SK-N-SH (cell line): ENCODE measurements at regions not wholly inside any gene's neighbourhood (a gene's known extent, or its start where the extent isn't known, plus 50 kb on each side); places are given as distances from the start of the nearest gene placed in this dataset.

Experiments
- CTCF ChIA-PET: fragments of 300-600, 350-600 bp; formaldehyde crosslinking; extraction: SDS; loops from one replicate; lab custom pipeline; 2021; lab: Yijun Ruan, JAX
- POLR2A ChIA-PET: fragments of 350-600 bp; sonication (Branson Sonifier 250); formaldehyde crosslinking; extraction: SDS; loops from one replicate; lab custom pipeline; 2020; ENCODE audit warnings: antibody characterized with exemption, inconsistent platforms; lab: Yijun Ruan, JAX
- DNase-seq: peaks from one replicate; pipeline ENCODE4 v3.0.0; 2012
- H2AFZ ChIP-seq: fragments of 200-600 bp; sonication (generic); 2 replicates; pipeline ENCODE4 v1.8.1; 2016; ENCODE audit warnings: antibody characterized with exemption, mild to moderate bottlenecking, low read depth
- H3F3A ChIP-seq: fragments of 200-600 bp; sonication (generic); replicated peaks from 2 replicates; pipeline ENCODE3; 2016; ENCODE audit warnings: antibody characterized with exemption, mild to moderate bottlenecking; ENCODE audit not compliant: insufficient read depth
- H3K27ac ChIP-seq, 2 experiments: fragments of 200-500 bp in 1 of 2; fragments of 200-600 bp in 1 of 2; sonication (Bioruptor generic) in 1 of 2; sonication (generic), shearing (Covaris generic) in 1 of 2; 2 replicates each; pipeline versions ENCODE4 v1.5.1 to v1.6.1; 2014 to 2016; ENCODE audit warnings: low read depth in 2 of 2, inconsistent platforms in 1 of 2, low read length in 1 of 2, mild to moderate bottlenecking in 1 of 2, mixed read lengths in 1 of 2
- H3K27me3 ChIP-seq: fragments of 200-600 bp; sonication (generic), shearing (Covaris generic); 2 replicates; pipeline ENCODE4 v1.6.1; 2016; ENCODE audit warnings: mixed run types; ENCODE audit not compliant: insufficient read depth
- H3K36me3 ChIP-seq, 2 experiments: fragments of 200-500 bp in 1 of 2; fragments of 200-600 bp in 1 of 2; sonication (Bioruptor generic) in 1 of 2; sonication (generic) in 1 of 2; replicated peaks in 1 of 2; 2 replicates each; pipeline versions ENCODE3 to v1.5.1; 2014 to 2016; ENCODE audit warnings: low read length in 1 of 2, mild to moderate bottlenecking in 1 of 2; ENCODE audit not compliant: insufficient read depth in 2 of 2, control insufficient read depth in 1 of 2
- H3K4me1 ChIP-seq, 2 experiments: fragments of 200-500 bp in 1 of 2; fragments of 200-600 bp in 1 of 2; sonication (Bioruptor generic) in 1 of 2; sonication (generic), shearing (Covaris generic) in 1 of 2; 2 replicates each; pipeline versions ENCODE4 v1.5.1 to v1.6.1; 2014 to 2016; ENCODE audit warnings: low read depth in 1 of 2, low read length in 1 of 2, mixed run types in 1 of 2; ENCODE audit not compliant: insufficient read depth in 2 of 2, control insufficient read depth in 1 of 2
- H3K4me2 ChIP-seq: fragments of 200-600 bp; sonication (generic), shearing (Covaris generic); 2 replicates; pipeline ENCODE4 v1.6.1; 2017; ENCODE audit warnings: mixed run types
- H3K4me3 ChIP-seq, 2 experiments: fragments of 200-500 bp in 1 of 2; fragments of 200-600 bp in 1 of 2; sonication (Bioruptor generic) in 1 of 2; sonication (generic), shearing (Covaris generic) in 1 of 2; 2 replicates each; pipeline versions ENCODE4 v1.5.1 to v1.8.1; 2014 to 2016; ENCODE audit warnings: low read depth in 2 of 2, inconsistent platforms in 1 of 2, low read length in 1 of 2, mild to moderate bottlenecking in 1 of 2, mixed read lengths in 1 of 2, moderate library complexity in 1 of 2
- H3K79me2 ChIP-seq: fragments of 200-600 bp; sonication (generic); 2 replicates; pipeline ENCODE4 v1.8.1; 2017; ENCODE audit warnings: mild to moderate bottlenecking; ENCODE audit not compliant: insufficient read depth
- H3K9ac ChIP-seq: fragments of 200-600 bp; sonication (generic); 2 replicates; pipeline ENCODE4 v1.6.1; 2017; ENCODE audit warnings: mixed run types
- H3K9me2 ChIP-seq: fragments of 200-600 bp; sonication (generic); 2 replicates; pipeline ENCODE4 v1.6.1; 2017; ENCODE audit warnings: mixed run types
- H3K9me3 ChIP-seq: fragments of 200-600 bp; sonication (generic); 2 replicates; pipeline ENCODE4 v1.6.1; 2017; ENCODE audit warnings: mixed run types, mild to moderate bottlenecking, moderate library complexity
- H4K20me1 ChIP-seq: fragments of 200-600 bp; sonication (generic); 2 replicates; pipeline ENCODE4 v1.6.1; 2017; ENCODE audit warnings: mild to moderate bottlenecking, mixed run types; ENCODE audit not compliant: insufficient read depth
- EZH2phosphoT487 ChIP-seq: fragments of 200-600 bp; sonication (generic); IDR thresholded peaks from 2 replicates; pipeline ENCODE4 v1.6.1; 2017; ENCODE audit warnings: low read depth, mixed run types, mild to moderate bottlenecking, antibody characterized with exemption, moderate library complexity, borderline replicate concordance
- FOXM1 ChIP-seq: IDR thresholded peaks from 2 replicates; pipeline ENCODE4 v1.4.0; 2012; ENCODE audit warnings: low read depth, mild to moderate bottlenecking
- GABPA ChIP-seq: IDR thresholded peaks from 2 replicates; pipeline ENCODE4 v1.4.0; 2012; ENCODE audit warnings: low read depth, mild to moderate bottlenecking
- GATA2 ChIP-seq: sonication (generic); formaldehyde crosslinking; IDR thresholded peaks from 2 replicates; pipeline ENCODE4 v1.5.0; 2020; ENCODE audit warnings: mild to moderate bottlenecking, missing genetic modification reagents
- JUND ChIP-seq: IDR thresholded peaks from 2 replicates; pipeline ENCODE4 v1.4.0; 2012
- MEF2A ChIP-seq: IDR thresholded peaks from 2 replicates; pipeline ENCODE4 v1.4.0; 2012; ENCODE audit warnings: low read depth, borderline replicate concordance
- NFIC ChIP-seq: IDR thresholded peaks from 2 replicates; pipeline ENCODE4 v1.4.0; 2012; ENCODE audit warnings: borderline replicate concordance
- NRF1 ChIP-seq: IDR thresholded peaks from 2 replicates; pipeline ENCODE4 v1.6.1; 2012; ENCODE audit warnings: low read depth, mild to moderate bottlenecking, low read length
- POLR2AphosphoS5 ChIP-seq: IDR thresholded peaks from 2 replicates; pipeline ENCODE4 v1.6.1; 2012; ENCODE audit warnings: low read depth, low read length
- RAD21 ChIP-seq: IDR thresholded peaks from 2 replicates; pipeline ENCODE4 v1.6.1; 2012; ENCODE audit warnings: mild to moderate bottlenecking, low read length
- RCOR1 ChIP-seq: fragments of 150-350 bp; IDR thresholded peaks from 2 replicates; pipeline ENCODE4 v1.6.1; 2017; ENCODE audit warnings: antibody characterized with exemption, low read length
- RXRA ChIP-seq: IDR thresholded peaks from 2 replicates; pipeline ENCODE4 v1.4.0; 2012; ENCODE audit warnings: low read depth, mild to moderate bottlenecking, borderline replicate concordance
- SIN3A ChIP-seq: IDR thresholded peaks from 2 replicates; pipeline ENCODE4 v1.6.1; 2012; ENCODE audit warnings: low read depth, mild to moderate bottlenecking, low read length, moderate library complexity, borderline replicate concordance
- TCF12 ChIP-seq: IDR thresholded peaks from 2 replicates; pipeline ENCODE4 v1.4.0; 2012
- WGBS: methylation state at CpG from one replicate; pipeline ENCODE4 v1.1.6; 2017; ENCODE audit warnings: low lambda C conversion rate; 5-methylcytosine and 5-hydroxymethylcytosine counted together
- TF ChIP-seq, protein P1 (sequence below): IDR thresholded peaks from 2 replicates; pipeline ENCODE4 v1.4.0; 2012; ENCODE audit warnings: low read depth, borderline replicate concordance
- TF ChIP-seq, protein P2 (sequence below): fragments of 150-350 bp; IDR thresholded peaks from 2 replicates; pipeline ENCODE4 v1.6.1; 2017; ENCODE audit warnings: antibody characterized with exemption, low read length, low read depth, borderline replicate concordance
- TF ChIP-seq, protein P3 (sequence below): IDR thresholded peaks from 2 replicates; pipeline ENCODE4 v1.4.0; 2012; ENCODE audit warnings: low read depth
- TF ChIP-seq, protein P4 (sequence below): IDR thresholded peaks from 2 replicates; pipeline ENCODE4 v1.6.1; 2012; ENCODE audit warnings: mild to moderate bottlenecking, low read depth, low read length, moderate library complexity
- TF ChIP-seq, protein P5 (sequence below): fragments of 200-600 bp; sonication (generic); IDR thresholded peaks from 2 replicates; pipeline ENCODE4 v1.6.1; 2017; ENCODE audit warnings: antibody characterized with exemption, mild to moderate bottlenecking, moderate library complexity

DNA sequence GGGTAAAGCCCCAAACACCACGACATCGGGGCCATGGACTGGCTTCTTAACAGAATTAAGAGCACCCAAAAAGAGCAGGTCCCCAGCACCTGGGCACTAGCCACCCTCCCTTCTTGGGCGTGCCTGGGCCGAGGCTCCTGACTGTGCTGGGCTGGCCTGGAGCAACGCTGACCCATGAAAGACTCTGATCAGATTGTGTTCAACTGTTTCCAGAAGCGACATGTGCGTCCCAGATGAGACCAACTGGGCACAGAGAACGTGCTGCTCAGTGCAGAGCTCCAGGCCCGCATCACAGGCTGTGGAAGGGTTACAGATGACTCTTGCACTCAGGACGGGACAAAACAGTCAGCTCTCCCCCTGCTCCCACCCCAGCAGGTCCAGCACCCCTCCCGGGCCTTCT lies 100.7 kb downstream of the KCNJ12 start:
- 23% methylated on average over 8 of the region's 11 CpGs for WGBS
- TF ChIP-seq NRF1 (no peak), POLR2AphosphoS5 (no peak), TCF12 (no peak), RAD21 (no peak), SIN3A (no peak), NFIC (no peak), MEF2A (no peak), JUND (no peak), FOXM1 (no peak), RXRA (no peak)
- TF ChIP-seq, protein P1, sequence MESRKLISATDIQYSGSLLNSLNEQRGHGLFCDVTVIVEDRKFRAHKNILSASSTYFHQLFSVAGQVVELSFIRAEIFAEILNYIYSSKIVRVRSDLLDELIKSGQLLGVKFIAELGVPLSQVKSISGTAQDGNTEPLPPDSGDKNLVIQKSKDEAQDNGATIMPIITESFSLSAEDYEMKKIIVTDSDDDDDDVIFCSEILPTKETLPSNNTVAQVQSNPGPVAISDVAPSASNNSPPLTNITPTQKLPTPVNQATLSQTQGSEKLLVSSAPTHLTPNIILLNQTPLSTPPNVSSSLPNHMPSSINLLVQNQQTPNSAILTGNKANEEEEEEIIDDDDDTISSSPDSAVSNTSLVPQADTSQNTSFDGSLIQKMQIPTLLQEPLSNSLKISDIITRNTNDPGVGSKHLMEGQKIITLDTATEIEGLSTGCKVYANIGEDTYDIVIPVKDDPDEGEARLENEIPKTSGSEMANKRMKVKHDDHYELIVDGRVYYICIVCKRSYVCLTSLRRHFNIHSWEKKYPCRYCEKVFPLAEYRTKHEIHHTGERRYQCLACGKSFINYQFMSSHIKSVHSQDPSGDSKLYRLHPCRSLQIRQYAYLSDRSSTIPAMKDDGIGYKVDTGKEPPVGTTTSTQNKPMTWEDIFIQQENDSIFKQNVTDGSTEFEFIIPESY, result no peak
- TF ChIP-seq, protein P2, sequence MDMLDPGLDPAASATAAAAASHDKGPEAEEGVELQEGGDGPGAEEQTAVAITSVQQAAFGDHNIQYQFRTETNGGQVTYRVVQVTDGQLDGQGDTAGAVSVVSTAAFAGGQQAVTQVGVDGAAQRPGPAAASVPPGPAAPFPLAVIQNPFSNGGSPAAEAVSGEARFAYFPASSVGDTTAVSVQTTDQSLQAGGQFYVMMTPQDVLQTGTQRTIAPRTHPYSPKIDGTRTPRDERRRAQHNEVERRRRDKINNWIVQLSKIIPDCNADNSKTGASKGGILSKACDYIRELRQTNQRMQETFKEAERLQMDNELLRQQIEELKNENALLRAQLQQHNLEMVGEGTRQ, result no peak
- TF ChIP-seq, all 33 proteins: peak for 0
- H3K9me2 ChIP-seq, result no peaks in the 10 kb centered on the region
- no peaks in the 10 kb centered on the region for H3F3A ChIP-seq
- H3K36me3 ChIP-seq, result no peaks in the 10 kb centered on the region
- CTCF ChIA-PET, result interaction anchor here (1.4 to 3.1 kb wide), 3 partner anchors 20 to 35 kb away, joined by 3 to 19 read pairs (median 6); no protein-coding TSS in a partner anchor
- H3K4me1 ChIP-seq, result peaks cover 0 to 12% of the 10 kb centered on the region in 2 experiments; a peak in 1 of 4 replicates
- H3K27ac ChIP-seq, result no peak overlapping the region
- peak; percentile 47 for DNase-seq
- H3K9ac ChIP-seq, result no peak overlapping the region
- POLR2A ChIA-PET, result no interaction called here
- H2AFZ ChIP-seq, result no peak overlapping the region
- H3K4me2 ChIP-seq, result no peak overlapping the region
- H3K27me3 ChIP-seq, result peaks cover 12% of the 10 kb centered on the region
- no peaks in the 10 kb centered on the region for H3K9me3 ChIP-seq
- no peak overlapping the region for H3K4me3 ChIP-seq
- H4K20me1 ChIP-seq, result no peaks in the 10 kb centered on the region
- no peaks in the 10 kb centered on the region for H3K79me2 ChIP-seq

DNA sequence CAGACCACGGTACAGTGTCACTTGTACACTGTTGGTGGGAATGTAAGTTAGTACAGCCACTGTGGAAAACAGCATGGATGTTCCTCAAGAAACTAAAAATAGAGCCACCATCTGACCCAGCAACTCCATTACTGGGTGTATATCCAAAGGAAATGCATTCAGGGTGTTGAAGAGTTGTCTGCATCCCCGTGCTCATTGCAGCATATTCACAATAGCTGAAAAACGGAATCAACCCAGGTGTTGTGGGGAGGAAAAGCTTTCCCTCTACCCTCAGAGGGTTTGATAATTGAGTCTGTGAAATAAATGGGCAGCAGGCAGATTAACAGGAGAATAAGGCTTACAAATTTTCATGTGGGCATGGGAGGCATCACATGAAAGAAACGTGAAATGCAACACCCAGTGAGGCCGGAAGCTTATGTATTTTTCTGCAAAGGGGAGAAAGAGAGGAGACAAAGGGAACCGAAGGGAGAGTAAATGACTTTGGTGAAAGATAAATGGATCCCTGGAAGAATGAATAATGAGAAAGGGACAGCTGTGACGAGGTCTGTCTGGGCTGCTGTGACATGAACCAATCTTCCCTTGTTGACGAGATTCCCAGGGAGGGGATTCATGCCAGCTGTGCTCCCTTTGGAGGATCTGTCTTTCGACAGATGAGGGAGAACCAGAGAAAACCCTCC lies 106.2 kb downstream of the KCNJ12 start:
- Histone ChIP-seq H3K9me3 (no peaks in the 10 kb centered on the region), H3F3A (no peaks in the 10 kb centered on the region), H4K20me1 (no peaks in the 10 kb centered on the region), H3K27ac (no peak overlapping the region), H3K9me2 (no peaks in the 10 kb centered on the region), H3K79me2 (no peaks in the 10 kb centered on the region), H2AFZ (no peak overlapping the region), H3K36me3 (no peaks in the 10 kb centered on the region), H3K27me3 (peaks cover 13% of the 10 kb centered on the region), H3K4me3 (no peak overlapping the region), H3K9ac (no peak overlapping the region), H3K4me1 (peaks cover 0 to 2% of the 10 kb centered on the region in 2 experiments; a peak in 1 of 4 replicates), H3K4me2 (no peak overlapping the region)
- TF ChIP-seq NRF1 (no peak), JUND (no peak), TCF12 (no peak), GABPA (no peak), RXRA (no peak), RCOR1 (no peak), NFIC (no peak), FOXM1 (no peak), EZH2phosphoT487 (no peak), GATA2 (CRISPR knock-in tag) (no peak)
- TF ChIP-seq, protein P3, sequence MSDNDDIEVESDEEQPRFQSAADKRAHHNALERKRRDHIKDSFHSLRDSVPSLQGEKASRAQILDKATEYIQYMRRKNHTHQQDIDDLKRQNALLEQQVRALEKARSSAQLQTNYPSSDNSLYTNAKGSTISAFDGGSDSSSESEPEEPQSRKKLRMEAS, result no peak
- TF ChIP-seq, protein P4, sequence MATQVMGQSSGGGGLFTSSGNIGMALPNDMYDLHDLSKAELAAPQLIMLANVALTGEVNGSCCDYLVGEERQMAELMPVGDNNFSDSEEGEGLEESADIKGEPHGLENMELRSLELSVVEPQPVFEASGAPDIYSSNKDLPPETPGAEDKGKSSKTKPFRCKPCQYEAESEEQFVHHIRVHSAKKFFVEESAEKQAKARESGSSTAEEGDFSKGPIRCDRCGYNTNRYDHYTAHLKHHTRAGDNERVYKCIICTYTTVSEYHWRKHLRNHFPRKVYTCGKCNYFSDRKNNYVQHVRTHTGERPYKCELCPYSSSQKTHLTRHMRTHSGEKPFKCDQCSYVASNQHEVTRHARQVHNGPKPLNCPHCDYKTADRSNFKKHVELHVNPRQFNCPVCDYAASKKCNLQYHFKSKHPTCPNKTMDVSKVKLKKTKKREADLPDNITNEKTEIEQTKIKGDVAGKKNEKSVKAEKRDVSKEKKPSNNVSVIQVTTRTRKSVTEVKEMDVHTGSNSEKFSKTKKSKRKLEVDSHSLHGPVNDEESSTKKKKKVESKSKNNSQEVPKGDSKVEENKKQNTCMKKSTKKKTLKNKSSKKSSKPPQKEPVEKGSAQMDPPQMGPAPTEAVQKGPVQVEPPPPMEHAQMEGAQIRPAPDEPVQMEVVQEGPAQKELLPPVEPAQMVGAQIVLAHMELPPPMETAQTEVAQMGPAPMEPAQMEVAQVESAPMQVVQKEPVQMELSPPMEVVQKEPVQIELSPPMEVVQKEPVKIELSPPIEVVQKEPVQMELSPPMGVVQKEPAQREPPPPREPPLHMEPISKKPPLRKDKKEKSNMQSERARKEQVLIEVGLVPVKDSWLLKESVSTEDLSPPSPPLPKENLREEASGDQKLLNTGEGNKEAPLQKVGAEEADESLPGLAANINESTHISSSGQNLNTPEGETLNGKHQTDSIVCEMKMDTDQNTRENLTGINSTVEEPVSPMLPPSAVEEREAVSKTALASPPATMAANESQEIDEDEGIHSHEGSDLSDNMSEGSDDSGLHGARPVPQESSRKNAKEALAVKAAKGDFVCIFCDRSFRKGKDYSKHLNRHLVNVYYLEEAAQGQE, result no peak
- TF ChIP-seq, protein P5, sequence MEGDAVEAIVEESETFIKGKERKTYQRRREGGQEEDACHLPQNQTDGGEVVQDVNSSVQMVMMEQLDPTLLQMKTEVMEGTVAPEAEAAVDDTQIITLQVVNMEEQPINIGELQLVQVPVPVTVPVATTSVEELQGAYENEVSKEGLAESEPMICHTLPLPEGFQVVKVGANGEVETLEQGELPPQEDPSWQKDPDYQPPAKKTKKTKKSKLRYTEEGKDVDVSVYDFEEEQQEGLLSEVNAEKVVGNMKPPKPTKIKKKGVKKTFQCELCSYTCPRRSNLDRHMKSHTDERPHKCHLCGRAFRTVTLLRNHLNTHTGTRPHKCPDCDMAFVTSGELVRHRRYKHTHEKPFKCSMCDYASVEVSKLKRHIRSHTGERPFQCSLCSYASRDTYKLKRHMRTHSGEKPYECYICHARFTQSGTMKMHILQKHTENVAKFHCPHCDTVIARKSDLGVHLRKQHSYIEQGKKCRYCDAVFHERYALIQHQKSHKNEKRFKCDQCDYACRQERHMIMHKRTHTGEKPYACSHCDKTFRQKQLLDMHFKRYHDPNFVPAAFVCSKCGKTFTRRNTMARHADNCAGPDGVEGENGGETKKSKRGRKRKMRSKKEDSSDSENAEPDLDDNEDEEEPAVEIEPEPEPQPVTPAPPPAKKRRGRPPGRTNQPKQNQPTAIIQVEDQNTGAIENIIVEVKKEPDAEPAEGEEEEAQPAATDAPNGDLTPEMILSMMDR, result no peak
- POLR2A ChIA-PET, result no interaction called here
- CTCF ChIA-PET, result interaction anchor here (0.8 to 2.1 kb wide), 3 partner anchors 9 to 201 kb away, joined by 3 to 7 read pairs (median 4); no protein-coding TSS in a partner anchor
- 30% methylated on average over 9 of the region's 9 CpGs for WGBS
- DNase-seq, result no peak
